AG04450 (cell line): ENCODE measurements at regions not wholly inside any gene's neighbourhood (a gene's known extent, or its start where the extent isn't known, plus 50 kb on each side); places are given as distances from the start of the nearest gene placed in this dataset.

Experiments
- CTCF ChIA-PET: fragments of 300-600, 350-600 bp; formaldehyde crosslinking; extraction: SDS; loops from one replicate; lab custom pipeline; 2022; ENCODE audit warnings: antibody characterized with exemption, inconsistent platforms; lab: Charles Lee
- POLR2A ChIA-PET: fragments of 350-600 bp; formaldehyde crosslinking; extraction: SDS; loops from one replicate; lab custom pipeline; 2021; ENCODE audit warnings: antibody characterized with exemption, inconsistent platforms; lab: Yijun Ruan, JAX
- DNase-seq: peaks from one replicate; pipeline ENCODE4 v3.0.0-alpha.2; 2011; ENCODE audit warnings: low read depth, low spot score
- H3K27ac ChIP-seq: one replicate; pipeline ENCODE4 v1.5.1; 2012; ENCODE audit warnings: low read depth, low read length, control low read depth
- H3K27me3 ChIP-seq: one replicate; pipeline ENCODE4 v1.6.0; 2012; ENCODE audit warnings: low read length; ENCODE audit not compliant: control insufficient read depth, insufficient read depth
- H3K4me3 ChIP-seq: 2 replicates; pipeline ENCODE4 v1.5.1; 2011; ENCODE audit warnings: mild to moderate bottlenecking, low read depth, low read length, control low read depth
- H3K9me3 ChIP-seq: 2 replicates; pipeline ENCODE4 v1.5.1; 2012; ENCODE audit warnings: low read length; ENCODE audit not compliant: control insufficient read depth, insufficient read depth
- CTCF ChIP-seq: IDR thresholded peaks from 2 replicates; pipeline ENCODE4 v1.5.1; 2011; ENCODE audit warnings: low read depth, low read length, control low read depth, inconsistent platforms

- CTCF ChIA-PET: no interaction called here
- Histone ChIP-seq H3K27ac (no peak overlapping the region), H3K27me3 (no peaks in the 10 kb centered on the region), H3K9me3 (no peaks in the 10 kb centered on the region), H3K4me3 (no peak overlapping the region)
- TF ChIP-seq CTCF: no peak
- POLR2A ChIA-PET: no interaction called here
- no peak for DNase-seq
Observed at GRCh38 chr5:60354311-60354710, 345.7 kb downstream of the DEPDC1B start.

GRCh38 chr5:60352992-60353599, 346.9 kb downstream of the DEPDC1B start:
- no peak overlapping the region for H3K4me3 ChIP-seq
- CTCF ChIA-PET: no interaction called here
- POLR2A ChIA-PET: no interaction called here
- no peak for DNase-seq
- TF ChIP-seq CTCF: no peak
- H3K9me3 ChIP-seq: no peaks in the 10 kb centered on the region
- no peaks in the 10 kb centered on the region for H3K27me3 ChIP-seq
- H3K27ac ChIP-seq: no peak overlapping the region

- Histone ChIP-seq H3K9me3 (no peaks in the 10 kb centered on the region), H3K27ac (no peak overlapping the region), H3K4me3 (no peak overlapping the region), H3K27me3 (no peaks in the 10 kb centered on the region)
- ChIA-PET CTCF (no interaction called here), POLR2A (no interaction called here)
- no peak for TF ChIP-seq CTCF
- no peak for DNase-seq
Observed at GRCh38 chr5:60350794-60351193, 349.2 kb downstream of the DEPDC1B start.

- CTCF ChIA-PET: no interaction called here
- DNase-seq: no peak
- H3K9me3 ChIP-seq: no peaks in the 10 kb centered on the region
- no peak overlapping the region for H3K4me3 ChIP-seq
- TF ChIP-seq CTCF: no peak
- POLR2A ChIA-PET: no interaction called here
- no peaks in the 10 kb centered on the region for H3K27me3 ChIP-seq
- H3K27ac ChIP-seq: no peak overlapping the region
Observed at GRCh38 chr5:60349891-60350415, 350.0 kb downstream of the DEPDC1B start.

- Histone ChIP-seq H3K4me3 (no peak overlapping the region), H3K27me3 (no peaks in the 10 kb centered on the region), H3K27ac (no peak overlapping the region), H3K9me3 (no peaks in the 10 kb centered on the region)
- CTCF ChIA-PET: interaction anchor here (0.6 kb wide), 1 partner anchor 342 kb away, joined by 3 read pairs; no protein-coding TSS in a partner anchor
- DNase-seq: no peak
- POLR2A ChIA-PET: no interaction called here
- TF ChIP-seq CTCF: no peak
Observed at GRCh38 chr5:60346393-60346792, 353.6 kb downstream of the DEPDC1B start.
